ENCODE measurements at regions not wholly inside any gene's neighbourhood (a gene's known extent, or its start where the extent isn't known, plus 50 kb on each side); places are given as distances from the start of the nearest gene placed in this dataset.

- H3K36me3 ChIP-seq (ENCODE audit: low read depth), result no peaks in the 10 kb centered on the region
- no peaks in the 10 kb centered on the region for H3K4me1 ChIP-seq (ENCODE audit: low read depth)
- intact Hi-C loops (cut with DNase I, micrococcal nuclease), result no loop called here
- H3K9me3 ChIP-seq, result peaks cover 3% of the 10 kb centered on the region
- no peak for ATAC-seq
- TF ChIP-seq, protein P1, sequence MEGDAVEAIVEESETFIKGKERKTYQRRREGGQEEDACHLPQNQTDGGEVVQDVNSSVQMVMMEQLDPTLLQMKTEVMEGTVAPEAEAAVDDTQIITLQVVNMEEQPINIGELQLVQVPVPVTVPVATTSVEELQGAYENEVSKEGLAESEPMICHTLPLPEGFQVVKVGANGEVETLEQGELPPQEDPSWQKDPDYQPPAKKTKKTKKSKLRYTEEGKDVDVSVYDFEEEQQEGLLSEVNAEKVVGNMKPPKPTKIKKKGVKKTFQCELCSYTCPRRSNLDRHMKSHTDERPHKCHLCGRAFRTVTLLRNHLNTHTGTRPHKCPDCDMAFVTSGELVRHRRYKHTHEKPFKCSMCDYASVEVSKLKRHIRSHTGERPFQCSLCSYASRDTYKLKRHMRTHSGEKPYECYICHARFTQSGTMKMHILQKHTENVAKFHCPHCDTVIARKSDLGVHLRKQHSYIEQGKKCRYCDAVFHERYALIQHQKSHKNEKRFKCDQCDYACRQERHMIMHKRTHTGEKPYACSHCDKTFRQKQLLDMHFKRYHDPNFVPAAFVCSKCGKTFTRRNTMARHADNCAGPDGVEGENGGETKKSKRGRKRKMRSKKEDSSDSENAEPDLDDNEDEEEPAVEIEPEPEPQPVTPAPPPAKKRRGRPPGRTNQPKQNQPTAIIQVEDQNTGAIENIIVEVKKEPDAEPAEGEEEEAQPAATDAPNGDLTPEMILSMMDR (IDR thresholded peaks at IDR 0.05), result no peak
- no peak for DNase-seq
- no peak overlapping the region for H3K4me3 ChIP-seq
Measured at GRCh38 chr4:60034361-60034760, 1165.8 kb upstream of the ADGRL3 start.

- intact Hi-C loops (cut with DNase I, micrococcal nuclease), result no loop called here
- Histone ChIP-seq H3K9me3 (peaks cover 22% of the 10 kb centered on the region), H3K4me3 (no peak overlapping the region), H3K36me3 (ENCODE audit: low read depth) (no peaks in the 10 kb centered on the region), H3K4me1 (ENCODE audit: low read depth) (no peaks in the 10 kb centered on the region)
- TF ChIP-seq, protein P1 (IDR thresholded peaks at IDR 0.05), result no peak
- ATAC-seq (no peak), DNase-seq (no peak)
Measured at GRCh38 chr4:60039908-60040307, 1160.2 kb upstream of the ADGRL3 start.

GRCh38 chr4:60042231-60042652 lies 1157.9 kb upstream of the ADGRL3 start:
- intact Hi-C loops (cut with DNase I, micrococcal nuclease), result no loop called here
- TF ChIP-seq, protein P1 (IDR thresholded peaks at IDR 0.05), result no peak
- H3K36me3 ChIP-seq (ENCODE audit: low read depth), result no peaks in the 10 kb centered on the region
- no peak for ATAC-seq
- no peak overlapping the region for H3K4me3 ChIP-seq
- DNase-seq, result no peak
- H3K9me3 ChIP-seq, result peaks cover 22% of the 10 kb centered on the region
- H3K4me1 ChIP-seq (ENCODE audit: low read depth), result no peaks in the 10 kb centered on the region

DNA sequence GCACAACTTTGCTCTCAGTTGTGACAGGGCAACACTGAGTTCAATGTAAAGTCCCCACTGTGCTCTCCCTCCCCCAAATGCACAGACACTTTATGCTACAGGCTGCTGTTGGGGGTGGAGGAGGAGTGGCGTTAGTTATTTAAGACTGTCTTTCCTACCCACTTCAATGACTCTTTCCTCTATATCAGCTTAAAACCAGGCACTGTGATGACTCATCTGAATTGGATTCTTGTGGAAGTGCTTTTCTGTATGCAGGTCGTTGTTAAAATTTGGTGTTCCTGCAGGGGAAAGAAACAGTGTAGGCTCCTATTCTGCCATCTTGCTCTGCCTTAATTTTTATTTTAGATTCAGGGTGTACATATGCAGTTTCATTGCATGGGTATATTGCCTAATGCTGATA lies 1157.2 kb upstream of the ADGRL3 start:
- no peaks in the 10 kb centered on the region for H3K36me3 ChIP-seq (ENCODE audit: low read depth)
- intact Hi-C loops (cut with DNase I, micrococcal nuclease), result no loop called here
- H3K9me3 ChIP-seq, result peaks cover 22% of the 10 kb centered on the region
- TF ChIP-seq, protein P1 (IDR thresholded peaks at IDR 0.05), result no peak
- ATAC-seq (no peak), DNase-seq (no peak)
- no peaks in the 10 kb centered on the region for H3K4me1 ChIP-seq (ENCODE audit: low read depth)
- no peak overlapping the region for H3K4me3 ChIP-seq

GRCh38 chr4:60078984-60079383 lies 1121.1 kb upstream of the ADGRL3 start:
- Histone ChIP-seq H3K36me3 (ENCODE audit: low read depth) (no peaks in the 10 kb centered on the region), H3K9me3 (peaks cover 5% of the 10 kb centered on the region), H3K4me1 (ENCODE audit: low read depth) (no peaks in the 10 kb centered on the region), H3K4me3 (no peak overlapping the region)
- TF ChIP-seq, protein P1 (IDR thresholded peaks at IDR 0.05), result no peak
- DNase-seq (no peak), ATAC-seq (no peak)
- intact Hi-C loops (cut with DNase I, micrococcal nuclease), result no loop called here

GRCh38 chr4:60081839-60082238 lies 1118.3 kb upstream of the ADGRL3 start:
- ATAC-seq (no peak), DNase-seq (no peak)
- no peak overlapping the region for H3K4me3 ChIP-seq
- H3K36me3 ChIP-seq (ENCODE audit: low read depth), result no peaks in the 10 kb centered on the region
- no peaks in the 10 kb centered on the region for H3K4me1 ChIP-seq (ENCODE audit: low read depth)
- TF ChIP-seq, protein P1 (IDR thresholded peaks at IDR 0.05), result no peak
- H3K9me3 ChIP-seq, result peaks cover 5% of the 10 kb centered on the region
- intact Hi-C loops (cut with DNase I, micrococcal nuclease), result no loop called here
